Coronary artery (tissue), 2 donors: ENCODE measurements at regions not wholly inside any gene's neighbourhood (a gene's known extent, or its start where the extent isn't known, plus 50 kb on each side); places are given as distances from the start of the nearest gene placed in this dataset.
"Not testable (repeated sequence)": the region's sequence is repeated elsewhere in the genome, so short reads cannot be mapped to it uniquely, and the experiment has no call there.

Source experiments
- DNase-seq: peaks from one replicate; pipeline ENCODE4 v3.0.0-alpha.2; 2017; ENCODE audit warnings: low spot score
- H3K27ac ChIP-seq, 2 donors: fragments of 200-600 bp; sonication (generic); one replicate each; pipeline ENCODE4 v1.5.1; 2016 to 2019
- H3K4me3 ChIP-seq: fragments of 200-600 bp; sonication (generic); 2 replicates; pipeline ENCODE4 v1.5.1; 2016; ENCODE audit warnings: mild to moderate bottlenecking, moderate library complexity
- CTCF ChIP-seq: fragments of 200-600 bp; sonication (generic); IDR thresholded peaks from one replicate; pipeline ENCODE4 v1.5.1; 2019; ENCODE audit warnings: antibody characterized with exemption

DNA sequence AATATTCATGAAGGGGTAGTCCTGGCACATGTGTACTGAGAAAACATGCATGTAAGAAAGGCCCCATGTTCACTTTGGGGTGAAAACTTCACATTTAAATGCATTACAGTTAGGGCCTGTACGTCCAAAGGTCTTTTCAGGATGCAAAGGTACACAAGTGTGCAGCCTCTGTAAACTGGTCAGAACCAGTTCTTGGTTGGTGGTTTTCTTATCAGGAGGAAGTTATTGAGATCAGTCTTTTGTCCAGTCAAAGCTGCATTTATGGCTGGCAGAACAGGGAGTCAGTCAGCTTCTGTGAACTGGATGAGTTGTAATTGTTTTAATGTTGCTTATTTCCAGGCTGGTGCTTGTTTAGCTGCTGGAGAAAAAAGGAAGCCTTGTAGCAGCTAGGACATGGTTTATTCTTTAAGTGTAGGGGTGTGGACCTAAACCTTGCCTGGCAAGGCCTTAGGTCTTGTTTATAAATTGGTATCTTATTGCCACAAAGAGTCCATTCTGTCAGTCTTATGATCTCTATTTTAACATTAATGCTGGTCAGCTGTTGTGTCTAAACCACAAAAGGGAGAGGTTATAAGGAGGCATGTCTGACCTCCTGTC, 1906.6 kb upstream of the TENM3 start:
- DNase-seq = no peak
- Histone ChIP-seq H3K27ac (no peak overlapping the region), H3K4me3 (no peak overlapping the region)
- no peak for TF ChIP-seq CTCF

DNA sequence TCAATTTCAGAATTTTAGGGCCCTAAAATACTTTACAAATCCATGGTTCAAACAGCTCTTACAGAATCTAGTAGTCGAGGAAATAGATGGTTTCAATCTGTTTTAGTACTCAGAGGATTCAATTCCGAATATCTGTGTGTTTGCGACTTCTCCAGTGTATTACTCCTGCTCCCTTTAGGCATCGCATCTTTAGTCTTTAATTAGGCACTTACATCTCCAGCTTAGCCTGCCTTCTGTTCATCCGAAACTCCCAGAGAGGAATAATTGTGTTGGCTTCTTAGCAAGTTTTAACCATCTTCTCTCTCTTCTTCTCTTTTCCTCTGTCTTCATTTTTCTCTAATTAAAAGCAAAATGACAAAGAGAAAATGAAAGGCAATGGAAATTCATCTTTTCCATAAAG, 1901.3 kb upstream of the TENM3 start:
- no peak for TF ChIP-seq CTCF
- no peak overlapping the region for H3K4me3 ChIP-seq
- no peak overlapping the region for H3K27ac ChIP-seq
- DNase-seq = no peak

- H3K4me3 ChIP-seq = no peak overlapping the region
- no peak for DNase-seq
- no peak for TF ChIP-seq CTCF
Measured at GRCh38 chr4:180350901-180351300, 1892.3 kb upstream of the TENM3 start.

GRCh38 chr4:180356766-180357165, 1886.4 kb upstream of the TENM3 start:
- H3K27ac ChIP-seq = no peak overlapping the region
- H3K4me3 ChIP-seq = no peak overlapping the region
- TF ChIP-seq CTCF = no peak
- no peak for DNase-seq

More at GRCh38 chr4:180350901-180351300, 1892.3 kb upstream of the TENM3 start:
- no peak overlapping the region for H3K27ac ChIP-seq

DNA sequence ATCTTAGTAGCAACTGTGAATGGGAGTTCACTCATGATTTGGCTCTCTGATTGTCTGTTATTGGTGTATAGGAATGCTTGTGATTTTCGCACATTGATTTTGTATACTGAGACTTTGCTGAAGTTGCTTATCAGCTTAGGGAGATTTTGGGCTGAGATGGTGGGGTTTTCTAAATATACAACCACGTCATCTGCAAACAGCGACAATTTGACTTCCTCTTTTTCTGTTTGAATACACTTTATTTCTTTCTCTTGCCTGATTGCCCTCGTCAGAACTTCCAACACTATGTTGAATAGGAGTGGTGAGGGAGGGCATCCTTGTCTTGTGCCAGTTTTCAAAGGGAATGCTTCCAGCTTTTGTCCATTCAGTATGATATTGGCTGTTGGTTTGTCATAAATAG, 1883.1 kb upstream of the TENM3 start:
- DNase-seq, H3K4me3 ChIP-seq, H3K27ac ChIP-seq: not testable (repeated sequence)

- TF ChIP-seq CTCF = no peak
- DNase-seq = no peak
- H3K27ac ChIP-seq = no peak overlapping the region
- no peak overlapping the region for H3K4me3 ChIP-seq
Measured at GRCh38 chr4:180363815-180364214, 1879.4 kb upstream of the TENM3 start.

DNA sequence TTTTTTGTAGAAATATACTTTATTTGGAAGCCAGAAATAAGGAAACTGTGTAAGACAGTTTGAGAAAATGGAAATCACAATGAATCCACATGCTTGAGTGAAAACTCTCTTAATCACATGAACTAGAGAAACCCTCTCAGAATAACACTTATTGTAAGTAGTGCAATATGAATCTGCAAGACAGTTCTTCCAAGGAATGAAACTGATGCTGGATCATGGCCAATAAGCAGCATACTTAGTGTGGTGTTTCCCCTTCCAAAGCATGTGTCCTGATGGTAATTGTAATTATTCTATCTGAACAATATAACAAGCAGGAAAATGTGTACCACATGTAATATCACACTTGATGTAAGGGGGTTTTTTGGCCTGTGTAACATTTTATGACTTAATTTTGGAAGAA, 1870.5 kb upstream of the TENM3 start:
- H3K4me3 ChIP-seq = no peak overlapping the region
- no peak for DNase-seq
- TF ChIP-seq CTCF = no peak
- no peak overlapping the region for H3K27ac ChIP-seq

DNA sequence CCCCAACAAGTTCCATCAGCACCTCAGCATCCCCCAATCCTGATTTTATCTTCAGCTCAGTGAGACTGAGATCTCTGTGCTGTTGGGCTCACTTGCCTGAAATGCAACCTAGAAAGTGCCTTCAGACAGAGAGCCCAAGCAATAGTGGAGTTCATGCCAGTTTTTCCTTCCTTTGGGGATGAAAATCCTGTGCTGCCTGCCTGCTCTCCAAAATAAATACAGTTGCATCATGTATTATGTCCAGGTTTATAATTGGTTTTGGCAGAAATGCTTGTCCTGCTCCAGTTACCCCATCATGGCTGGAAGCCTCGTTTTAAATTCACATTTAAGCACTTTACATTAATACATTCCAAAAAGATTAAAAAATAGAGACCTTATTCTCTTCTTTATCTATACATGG, 1865.5 kb upstream of the TENM3 start:
- Histone ChIP-seq H3K4me3 (no peak overlapping the region), H3K27ac (no peak overlapping the region)
- TF ChIP-seq CTCF = no peak
- no peak for DNase-seq
